HG03442 (cell line): ENCODE measurements at regions not wholly inside any gene's neighbourhood (a gene's known extent, or its start where the extent isn't known, plus 50 kb on each side); places are given as distances from the start of the nearest gene placed in this dataset.
"Not testable (repeated sequence)": the region's sequence is repeated elsewhere in the genome, so short reads cannot be mapped to it uniquely, and the experiment has no call there.

Experiments used
- ATAC-seq: cut with Tn5 transposase; IDR thresholded peaks from one replicate; pipeline ENCODE4 v1.9.1; 2021; ENCODE audit warnings: mild to moderate bottlenecking, moderate library complexity; ENCODE audit not compliant: unreplicated experiment

- no peak for ATAC-seq
Observed at GRCh38 chr7:91446819-91447218, 182.6 kb downstream of the FZD1 start.

GRCh38 chr7:91455411-91455810 is 191.2 kb downstream of the FZD1 start:
- ATAC-seq: no peak

GRCh38 chr7:91457208-91457607 is 193.0 kb downstream of the FZD1 start:
- ATAC-seq: no peak

- ATAC-seq: no peak
Observed at GRCh38 chr7:91459539-91459938, 195.3 kb downstream of the FZD1 start.

GRCh38 chr7:91462316-91462715 is 198.1 kb downstream of the FZD1 start:
- no peak for ATAC-seq

GRCh38 chr7:91463330-91463729 is 199.1 kb downstream of the FZD1 start:
- ATAC-seq: no peak

- ATAC-seq: no peak
Observed at GRCh38 chr7:91465595-91466061, 201.4 kb downstream of the FZD1 start.

GRCh38 chr7:91468256-91468655 is 204.0 kb downstream of the FZD1 start:
- ATAC-seq: no peak

- no peak for ATAC-seq
Observed at GRCh38 chr7:91473619-91474018, 209.4 kb downstream of the FZD1 start.

GRCh38 chr7:91474074-91474473 is 209.8 kb downstream of the FZD1 start:
- no peak for ATAC-seq

- ATAC-seq: not testable (repeated sequence)
Observed at GRCh38 chr7:91480470-91480869, 216.2 kb downstream of the FZD1 start.

- ATAC-seq: no peak
Observed at GRCh38 chr7:91491868-91492267, 227.6 kb downstream of the FZD1 start.

GRCh38 chr7:91492317-91492716 is 228.1 kb downstream of the FZD1 start:
- ATAC-seq: no peak

- no peak for ATAC-seq
Observed at GRCh38 chr7:91492773-91493172, 228.5 kb downstream of the FZD1 start.

GRCh38 chr7:91494450-91494849 is 230.2 kb downstream of the FZD1 start:
- no peak for ATAC-seq

GRCh38 chr7:91496251-91496820 is 232.1 kb downstream of the FZD1 start:
- no peak for ATAC-seq

GRCh38 chr7:91497277-91497676 is 233.0 kb downstream of the FZD1 start:
- not testable (repeated sequence) for ATAC-seq

GRCh38 chr7:91503934-91504555 is 239.8 kb downstream of the FZD1 start:
- ATAC-seq: no peak

GRCh38 chr7:91504919-91505318 is 240.7 kb downstream of the FZD1 start:
- ATAC-seq: no peak

GRCh38 chr7:91506966-91507365 is 242.7 kb downstream of the FZD1 start:
- not testable (repeated sequence) for ATAC-seq

GRCh38 chr7:91511861-91512260 is 247.6 kb downstream of the FZD1 start:
- ATAC-seq: not testable (repeated sequence)

GRCh38 chr7:91512958-91513357 is 248.7 kb downstream of the FZD1 start:
- ATAC-seq: no peak

- ATAC-seq: no peak
Observed at GRCh38 chr7:91514591-91514990, 250.4 kb downstream of the FZD1 start.
